ENCODE measurements at regions not wholly inside any gene's neighbourhood (a gene's known extent, or its start where the extent isn't known, plus 50 kb on each side); places are given as distances from the start of the nearest gene placed in this dataset.
A peak's percentile ranks its signal among the peaks of the same experiment; 100 is the strongest.

GRCh38 chr6:106918115-106918514, 56.4 kb downstream of the CD24 start:
- peak; percentile 73 to 89 for DNase-seq

DNA sequence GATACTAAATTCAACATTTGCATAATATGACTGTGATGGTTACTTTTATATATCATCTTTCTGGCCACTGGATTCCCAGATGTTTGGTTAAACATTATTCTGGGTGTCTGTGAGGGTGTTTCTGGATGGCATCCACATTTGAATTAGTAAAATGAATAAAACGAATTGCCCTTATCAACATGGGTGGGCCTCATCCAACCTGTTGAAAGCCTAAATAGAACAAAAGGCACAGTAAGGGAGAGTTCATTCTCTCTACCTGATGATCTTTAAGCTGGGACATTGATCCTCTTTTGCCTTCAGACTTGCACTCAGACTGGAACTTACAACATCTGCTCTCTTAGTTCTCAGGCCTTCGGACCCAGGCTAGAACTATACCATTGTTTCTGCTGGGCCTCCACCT, 57.6 kb downstream of the CD24 start:
- no peak for DNase-seq

GRCh38 chr6:106913676-106914280, 60.8 kb downstream of the CD24 start:
- peak in 1 of 2 experiments; percentile 5 for DNase-seq

GRCh38 chr6:106913111-106913510, 61.4 kb downstream of the CD24 start:
- DNase-seq: no peak

DNA sequence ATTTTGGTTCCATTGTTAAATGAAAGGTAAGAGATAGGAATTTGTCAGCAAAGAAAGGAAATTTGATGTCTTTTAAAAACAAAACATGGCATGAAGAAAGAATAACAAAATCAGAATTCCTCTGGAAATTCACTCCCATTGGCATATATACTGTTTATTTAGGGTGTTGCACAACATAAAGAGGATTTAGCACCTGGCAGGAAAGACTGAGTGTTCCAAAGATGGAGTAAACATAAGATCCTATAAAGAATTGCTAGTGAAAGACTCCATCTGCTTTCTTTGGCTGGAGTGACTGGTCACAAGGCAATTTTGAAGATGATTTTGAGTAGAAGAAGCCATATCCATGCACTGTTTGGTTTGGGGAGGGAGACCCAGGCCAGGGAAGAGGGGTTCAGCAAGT, 62.4 kb downstream of the CD24 start:
- DNase-seq: no peak

- peak in 1 of 2 experiments; percentile 51 for DNase-seq
These were observed 63.3 kb downstream of the CD24 start for GRCh38 chr6:106910999-106911949.

GRCh38 chr6:106908386-106908840, 66.1 kb downstream of the CD24 start:
- no peak for DNase-seq

GRCh38 chr6:106907754-106908153, 66.8 kb downstream of the CD24 start:
- no peak for DNase-seq

DNA sequence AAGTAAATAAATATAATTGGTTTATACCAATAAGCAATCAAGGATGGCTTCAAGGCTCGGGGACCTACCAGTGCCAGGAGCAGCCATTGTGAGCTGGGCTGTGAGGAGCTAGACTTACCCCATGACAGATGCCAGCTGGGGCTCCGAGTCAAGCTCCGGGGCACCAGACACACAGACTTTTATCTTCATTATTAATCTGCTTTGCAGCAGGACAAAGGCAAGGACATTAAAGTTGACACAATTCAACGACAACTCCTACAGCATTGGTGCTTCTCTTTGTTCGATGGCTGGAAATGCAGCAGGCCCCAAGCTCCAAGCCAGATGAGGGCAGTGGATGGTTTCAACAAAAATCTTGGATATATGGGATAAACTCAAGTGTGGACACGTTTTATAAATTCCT, 68.3 kb downstream of the CD24 start:
- no peak for DNase-seq

DNA sequence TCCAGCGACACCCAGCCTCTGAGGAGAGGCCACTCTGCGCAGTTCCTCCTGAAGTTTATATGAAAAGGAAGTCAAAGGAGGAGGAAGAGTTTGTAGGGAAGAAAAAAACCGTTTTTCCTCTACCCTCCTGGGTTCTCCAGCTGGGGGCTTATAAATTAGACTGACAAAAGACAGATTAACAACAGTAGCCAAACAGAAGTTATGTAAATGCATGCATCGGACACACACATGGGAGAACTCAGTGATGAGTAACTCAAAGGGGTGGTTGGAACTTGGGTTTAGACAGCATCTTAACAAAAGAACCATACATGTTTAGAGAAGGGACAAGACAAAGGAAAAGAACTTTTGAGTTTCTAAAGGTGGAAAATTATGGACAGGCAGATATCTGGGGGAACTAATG, 71.2 kb downstream of the CD24 start:
- DNase-seq: no peak

DNA sequence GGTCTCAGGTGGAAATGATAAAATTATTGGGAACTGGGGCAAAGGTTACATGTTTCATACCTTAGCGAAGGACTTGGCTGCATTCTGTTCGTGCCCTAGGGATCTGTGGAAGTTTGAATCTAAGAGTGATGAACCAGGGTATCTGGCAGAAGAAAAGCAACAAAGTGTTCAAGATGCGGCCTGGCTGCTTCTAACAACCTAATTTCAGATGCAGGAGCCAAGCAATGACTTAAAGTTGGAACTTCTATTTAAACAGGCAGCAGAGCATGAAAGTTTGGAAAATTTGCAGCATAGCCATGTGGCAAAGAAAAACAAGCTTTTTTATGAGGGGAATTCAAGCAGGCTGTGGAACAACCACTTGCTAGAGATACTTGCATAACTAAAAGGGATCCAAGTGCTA, 73.5 kb downstream of the CD24 start:
- DNase-seq: no peak

DNA sequence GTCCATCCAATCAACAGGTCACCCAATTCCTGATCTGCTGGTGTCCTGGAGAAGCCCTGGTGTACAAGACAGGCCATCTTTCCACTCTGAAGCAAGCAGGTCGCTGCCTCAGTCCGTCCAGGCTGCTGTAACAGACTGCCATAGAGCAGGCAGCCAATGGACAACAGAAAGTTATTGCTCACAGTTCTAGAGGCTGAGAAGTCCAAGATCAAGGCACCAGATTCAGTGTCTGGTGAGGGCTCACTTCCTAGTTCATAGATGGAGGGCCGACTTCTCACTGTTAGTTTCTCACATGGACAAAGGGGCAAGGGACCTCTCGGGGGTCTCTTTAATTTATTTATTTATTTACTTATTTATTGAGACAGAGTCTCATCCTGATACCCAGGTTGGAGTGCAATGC, 74.8 kb downstream of the CD24 start:
- DNase-seq: no peak

- no peak for DNase-seq
These were observed 76.9 kb downstream of the CD24 start for GRCh38 chr6:106897580-106897979.

DNA sequence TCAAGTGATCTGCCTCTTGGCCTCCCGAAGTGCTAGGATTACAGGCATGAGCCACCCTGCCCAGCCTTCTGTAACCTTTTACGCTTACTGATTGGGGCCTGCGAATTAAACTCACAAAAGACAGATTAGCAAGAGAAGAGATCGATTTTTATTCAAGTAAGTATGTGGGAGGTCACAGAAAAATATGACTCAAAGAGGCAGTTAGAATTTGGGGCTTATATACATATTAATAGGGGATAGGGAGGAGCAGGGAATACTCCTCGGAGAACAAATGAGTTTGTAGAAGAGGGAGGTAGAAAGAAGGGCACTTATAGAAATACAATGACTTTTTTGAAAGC, 78.9 kb downstream of the CD24 start:
- no peak for DNase-seq

GRCh38 chr6:106894978-106895702, 79.4 kb downstream of the CD24 start:
- no peak for DNase-seq

GRCh38 chr6:106892186-106892585, 82.3 kb downstream of the CD24 start:
- no peak for DNase-seq

GRCh38 chr6:106890447-106890846, 84.1 kb downstream of the CD24 start:
- no peak for DNase-seq

DNA sequence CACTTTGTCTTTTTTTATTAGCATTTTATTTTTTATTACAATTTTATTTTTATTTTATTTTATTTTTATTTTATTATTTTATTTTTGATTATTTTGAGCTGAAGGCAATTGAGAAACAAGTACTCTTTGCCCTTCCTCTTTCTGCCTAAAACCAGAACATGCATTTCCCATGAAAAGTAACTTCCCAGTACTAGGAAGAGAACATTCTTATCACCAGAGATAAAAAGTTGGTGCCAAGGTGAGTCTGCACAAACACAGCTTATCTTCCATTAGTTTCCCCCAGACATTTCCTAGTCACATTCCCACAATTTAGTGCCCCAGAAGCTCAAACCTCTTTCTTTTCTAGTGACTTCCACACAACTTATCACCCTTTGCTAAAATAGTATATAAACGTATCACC, 84.8 kb downstream of the CD24 start:
- DNase-seq: no peak

GRCh38 chr6:106886922-106887797, 87.4 kb downstream of the CD24 start:
- no peak for DNase-seq

DNA sequence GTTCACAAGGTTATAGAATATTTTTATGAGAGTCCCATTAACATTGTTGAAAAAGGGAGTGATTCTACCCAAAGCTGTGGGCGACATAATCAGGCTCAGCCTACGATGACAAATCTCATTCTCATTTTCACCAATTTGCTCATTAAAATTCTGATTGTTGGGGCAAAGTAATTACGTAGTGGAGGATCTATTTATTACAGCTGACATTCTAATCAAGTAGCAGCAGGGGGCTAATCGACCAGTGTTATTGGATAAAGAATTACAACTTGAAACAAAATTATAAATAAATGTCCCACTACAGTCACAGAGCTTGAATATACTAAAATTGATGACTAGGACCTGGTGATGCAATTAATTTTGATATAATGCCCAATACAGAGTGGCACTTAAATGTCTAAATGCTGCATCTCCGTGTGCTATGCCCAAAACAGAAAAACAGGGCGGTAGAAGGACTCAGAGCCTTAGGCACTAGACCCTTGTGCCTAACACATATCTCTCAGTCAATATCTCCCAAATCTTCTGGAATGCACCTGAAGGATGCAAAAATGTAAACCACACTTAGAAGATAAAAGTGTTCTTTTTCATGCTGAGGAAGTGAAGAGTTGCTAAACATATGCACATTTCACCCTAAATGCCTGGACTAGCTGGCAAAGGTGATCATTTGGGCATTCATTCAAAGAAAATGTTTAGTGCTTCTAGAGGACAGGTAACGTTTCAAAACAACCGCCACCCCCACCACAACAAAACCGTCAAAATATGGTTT, 88.3 kb downstream of the CD24 start:
- DNase-seq: no peak

- peak in 1 of 2 experiments; percentile 60 for DNase-seq
These were observed 88.8 kb downstream of the CD24 start for GRCh38 chr6:106885679-106886078.

GRCh38 chr6:106884576-106884975, 90.0 kb downstream of the CD24 start:
- no peak for DNase-seq
